GM23338 (cell line): ENCODE measurements at regions not wholly inside any gene's neighbourhood (a gene's known extent, or its start where the extent isn't known, plus 50 kb on each side); places are given as distances from the start of the nearest gene placed in this dataset.

Source experiments
- ATAC-seq: fragments of 200-7000 bp; cut with Tn5 transposase; 3 replicates; pipeline ENCODE4 v1.9.1; 2020
- DNase-seq: peaks from one replicate; pipeline ENCODE4 v3.0.0-alpha.2; 2015; ENCODE audit warnings: low spot score
- H2AFZ ChIP-seq: fragments of 200-600 bp; sonication (generic); 2 replicates; pipeline ENCODE4 v1.8.0; 2016; ENCODE audit warnings: antibody characterized with exemption, mild to moderate bottlenecking, moderate library complexity
- H3F3A ChIP-seq: fragments of 200-600 bp; sonication (generic); replicated peaks from 2 replicates; pipeline ENCODE4 v1.8.0; 2017; ENCODE audit warnings: antibody characterized with exemption, mixed run types, low read depth
- H3K27ac ChIP-seq: fragments of 200-600 bp; sonication (generic); 2 replicates; pipeline ENCODE4 v1.6.1; 2016; ENCODE audit warnings: low read depth
- H3K27me3 ChIP-seq: fragments of 200-600 bp; sonication (generic); 2 replicates; pipeline ENCODE4 v1.8.0; 2016; ENCODE audit warnings: mild to moderate bottlenecking, mixed run types, moderate library complexity; ENCODE audit not compliant: insufficient read depth
- H3K36me3 ChIP-seq: fragments of 200-600 bp; sonication (generic); 2 replicates; pipeline ENCODE4 v1.8.0; 2016; ENCODE audit warnings: mild to moderate bottlenecking; ENCODE audit not compliant: insufficient read depth
- H3K4me1 ChIP-seq: fragments of 200-600 bp; sonication (generic); 2 replicates; pipeline ENCODE4 v1.8.0; 2016; ENCODE audit warnings: mild to moderate bottlenecking, moderate library complexity; ENCODE audit not compliant: insufficient read depth
- H3K4me2 ChIP-seq: fragments of 200-600 bp; sonication (generic); 2 replicates; pipeline ENCODE4 v1.7.1; 2017; ENCODE audit warnings: mixed run types
- H3K4me3 ChIP-seq: fragments of 200-600 bp; sonication (generic); 2 replicates; pipeline ENCODE4 v1.6.1; 2016; ENCODE audit warnings: mixed run types
- H3K79me2 ChIP-seq: fragments of 200-600 bp; sonication (generic); replicated peaks from 2 replicates; pipeline ENCODE4 v1.8.0; 2017; ENCODE audit warnings: mild to moderate bottlenecking; ENCODE audit not compliant: insufficient read depth
- H3K9me2 ChIP-seq: fragments of 200-600 bp; sonication (generic); 2 replicates; pipeline ENCODE4 v1.8.0; 2017; ENCODE audit not compliant: insufficient read depth
- H4K20me1 ChIP-seq: fragments of 200-600 bp; sonication (generic); replicated peaks from 2 replicates; pipeline ENCODE4 v1.8.0; 2017; ENCODE audit warnings: mild to moderate bottlenecking; ENCODE audit not compliant: insufficient read depth
- H3K27ac Mint-ChIP-seq: 2 replicates; pipeline ENCODE4 v1.8.0; 2020; ENCODE audit warnings: inconsistent platforms, mild to moderate bottlenecking, moderate library complexity, mixed read lengths
- H3K27me3 Mint-ChIP-seq: 3 replicates; pipeline ENCODE4 v1.8.0; 2022; ENCODE audit warnings: low read depth, mild to moderate bottlenecking, moderate library complexity, mixed read lengths, inconsistent platforms; ENCODE audit not compliant: insufficient read depth, poor library complexity
- H3K36me3 Mint-ChIP-seq: 3 replicates; pipeline ENCODE4 v1.8.0; 2021; ENCODE audit warnings: low read depth, mild to moderate bottlenecking, inconsistent platforms, moderate library complexity, mixed read lengths
- H3K4me1 Mint-ChIP-seq: 3 replicates; pipeline ENCODE4 v1.8.0; 2020; ENCODE audit warnings: mild to moderate bottlenecking, inconsistent platforms, mixed read lengths
- H3K4me3 Mint-ChIP-seq: 3 replicates; pipeline ENCODE4 v1.8.0; 2021; ENCODE audit warnings: moderate library complexity, mild to moderate bottlenecking, inconsistent platforms, mixed read lengths
- H3K9me3 Mint-ChIP-seq: 3 replicates; pipeline ENCODE4 v1.8.0; 2020; ENCODE audit warnings: moderate library complexity, mild to moderate bottlenecking, inconsistent platforms, mixed read lengths
- CREB1 ChIP-seq: fragments of 250-450 bp; sonication (Bioruptor Pico); IDR thresholded peaks from 2 replicates; pipeline ENCODE4 v1.5.0; 2020; ENCODE audit warnings: low read depth, mild to moderate bottlenecking, moderate library complexity
- CTCF ChIP-seq, 2 experiments: fragments of 200-600 bp in 1 of 2; sonication (generic) in 1 of 2; conservative IDR thresholded peaks; 2 replicates each; pipeline versions ENCODE4 v1.5.1 to v1.6.1; 2016 to 2017; ENCODE audit warnings: antibody characterized with exemption in 2 of 2, low read depth in 2 of 2, mild to moderate bottlenecking in 2 of 2, moderate library complexity in 1 of 2
- ETS1 ChIP-seq: IDR thresholded peaks from 2 replicates; pipeline ENCODE4 v1.6.1; 2016; ENCODE audit warnings: antibody characterized with exemption
- EZH2 ChIP-seq: fragments of 200-600 bp; sonication (generic); IDR thresholded peaks from one replicate; pipeline ENCODE4 v1.8.0; 2017; ENCODE audit warnings: antibody characterized with exemption, mild to moderate bottlenecking, low read depth; ENCODE audit not compliant: unreplicated experiment
- EZH2phosphoT487 ChIP-seq: fragments of 200-600 bp; sonication (generic); IDR thresholded peaks from one replicate; pipeline ENCODE4 v1.8.1; 2018; ENCODE audit warnings: antibody characterized with exemption; ENCODE audit not compliant: unreplicated experiment
- JUNB ChIP-seq: IDR thresholded peaks from one replicate; pipeline ENCODE4 v1.6.1; 2016; ENCODE audit warnings: antibody characterized with exemption; ENCODE audit not compliant: unreplicated experiment
- NANOG ChIP-seq: IDR thresholded peaks from 2 replicates; pipeline ENCODE4 v1.6.1; 2016; ENCODE audit warnings: antibody characterized with exemption, borderline replicate concordance
- POLR2AphosphoS5 ChIP-seq: IDR thresholded peaks from 2 replicates; pipeline ENCODE4 v1.6.1; 2016; ENCODE audit warnings: antibody characterized with exemption, low read depth
- REST ChIP-seq: IDR thresholded peaks from one replicate; pipeline ENCODE4 v1.6.1; 2018; ENCODE audit warnings: antibody characterized with exemption; ENCODE audit not compliant: unreplicated experiment
- STAT1 ChIP-seq: IDR thresholded peaks from one replicate; pipeline ENCODE4 v1.6.1; 2016; ENCODE audit warnings: antibody characterized with exemption; ENCODE audit not compliant: unreplicated experiment
- ZNF114 ChIP-seq: fragments of 250-450 bp; sonication (Bioruptor Pico); IDR thresholded peaks from 2 replicates; pipeline ENCODE4 v1.5.0; 2020; ENCODE audit warnings: mild to moderate bottlenecking, moderate library complexity
- ZNF331 ChIP-seq: fragments of 250-450 bp; sonication (Bioruptor Pico); IDR thresholded peaks from 2 replicates; pipeline ENCODE4 v1.5.0; 2020; ENCODE audit warnings: low read depth, mild to moderate bottlenecking, moderate library complexity
- ZNF462 ChIP-seq: fragments of 250-450 bp; sonication (Bioruptor Pico); IDR thresholded peaks from 2 replicates; pipeline ENCODE4 v1.5.0; 2020; ENCODE audit warnings: mild to moderate bottlenecking, moderate library complexity

- Histone ChIP-seq H3K4me3 (no peak overlapping the region), H3K4me2 (no peak overlapping the region), H3K4me1 (peaks cover 7% of the 10 kb centered on the region; the same call in 1 of the 2 replicates), H3K36me3 (no peaks in the 10 kb centered on the region), H4K20me1 (no peaks in the 10 kb centered on the region), H3K9me2 (0 out of 2 replicates have a peak, but pooled peaks cover 4% of the 10 kb centered on the region), H3F3A (no peaks in the 10 kb centered on the region), H3K27ac (no peak overlapping the region), H3K27me3 (no peaks in the 10 kb centered on the region), H3K79me2 (no peaks in the 10 kb centered on the region), H2AFZ (peak overlapping the region; percentile 84; the same call in 1 of the 2 replicates)
- no peak overlapping the region for H3K4me3 Mint-ChIP-seq
- no peak overlapping the region; the same call in 1 of the 2 replicates for H3K27ac Mint-ChIP-seq
- ATAC-seq (peak; percentile 69), DNase-seq (peak; percentile 22)
- TF ChIP-seq STAT1 (no peak), CREB1 (CRISPR knock-in tag) (no peak), POLR2AphosphoS5 (no peak), ZNF114 (CRISPR knock-in tag) (no peak), ZNF462 (no peak), CTCF (conservative IDR thresholded peaks at IDR 0.05; ENCODE audit: low read depth in 2 of 2) (no peak), ETS1 (no peak), NANOG (no peak), ZNF331 (CRISPR knock-in tag) (no peak), JUNB (no peak), REST (no peak), EZH2 (no peak), EZH2phosphoT487 (no peak)
- H3K27me3 Mint-ChIP-seq, result peaks cover 3% of the 10 kb centered on the region
- peaks cover 11% of the 10 kb centered on the region; the same call in 2 of the 3 replicates for H3K4me1 Mint-ChIP-seq
- no peaks in the 10 kb centered on the region for H3K9me3 Mint-ChIP-seq
- no peaks in the 10 kb centered on the region for H3K36me3 Mint-ChIP-seq
Measured at GRCh38 chr4:111064342-111064993, 441.6 kb upstream of the PITX2 start.
